H9 (cell line): ENCODE measurements at regions not wholly inside any gene's neighbourhood (a gene's known extent, or its start where the extent isn't known, plus 50 kb on each side); places are given as distances from the start of the nearest gene placed in this dataset.

Source experiments
- DNase-seq: peaks from one replicate; pipeline ENCODE4 v3.0.0-alpha.2; 2017
- H2AFZ ChIP-seq: one replicate; pipeline ENCODE4 v1.6.1; 2013; ENCODE audit warnings: mild to moderate bottlenecking, low read length, control low read depth, moderate library complexity
- H2AK5ac ChIP-seq: 2 replicates; pipeline ENCODE4 v1.6.1; 2013; ENCODE audit warnings: low read length, control low read depth, mixed read lengths; ENCODE audit not compliant: insufficient read length
- H2BK120ac ChIP-seq: one replicate; pipeline ENCODE4 v1.6.1; 2013; ENCODE audit warnings: low read depth, mild to moderate bottlenecking, low read length, control low read depth, inconsistent platforms; ENCODE audit not compliant: poor library complexity, severe bottlenecking
- H2BK12ac ChIP-seq: 2 replicates; pipeline ENCODE4 v1.6.1; 2013; ENCODE audit warnings: low read length, control low read depth, mixed read lengths, low read depth; ENCODE audit not compliant: insufficient read length
- H2BK15ac ChIP-seq: 2 replicates; pipeline ENCODE4 v1.6.1; 2013; ENCODE audit warnings: low read depth, low read length, control low read depth
- H2BK20ac ChIP-seq: one replicate; pipeline ENCODE4 v1.6.1; 2013; ENCODE audit warnings: low read depth, mild to moderate bottlenecking, low read length, control low read depth, inconsistent platforms; ENCODE audit not compliant: poor library complexity, severe bottlenecking
- H2BK5ac ChIP-seq: 2 replicates; pipeline ENCODE4 v1.6.1; 2013; ENCODE audit warnings: low read length, control low read depth, mixed read lengths; ENCODE audit not compliant: insufficient read length
- H3K14ac ChIP-seq: 2 replicates; pipeline ENCODE4 v1.6.1; 2013; ENCODE audit warnings: low read length, control low read depth; ENCODE audit not compliant: insufficient read depth
- H3K18ac ChIP-seq: 2 replicates; pipeline ENCODE4 v1.6.1; 2013; ENCODE audit warnings: low read depth, mild to moderate bottlenecking, mixed read lengths, low read length, control low read depth; ENCODE audit not compliant: insufficient read length
- H3K23ac ChIP-seq: 2 replicates; pipeline ENCODE4 v1.6.1; 2013; ENCODE audit warnings: low read length, control low read depth, mixed read lengths, low read depth; ENCODE audit not compliant: insufficient read length
- H3K23me2 ChIP-seq: 2 replicates; pipeline ENCODE4 v1.6.1; 2013; ENCODE audit warnings: low read depth, mild to moderate bottlenecking, mixed read lengths, low read length, control low read depth; ENCODE audit not compliant: insufficient read length, poor library complexity, severe bottlenecking
- H3K27ac ChIP-seq: 2 replicates; pipeline ENCODE4 v1.5.1; 2013; ENCODE audit warnings: low read length, control low read depth, mixed read lengths, low read depth; ENCODE audit not compliant: insufficient read length
- H3K27me3 ChIP-seq: 2 replicates; pipeline ENCODE4 v1.6.1; 2013; ENCODE audit warnings: low read length, control low read depth, inconsistent platforms; ENCODE audit not compliant: insufficient read depth
- H3K4ac ChIP-seq: 2 replicates; pipeline ENCODE4 v1.6.1; 2013; ENCODE audit warnings: low read depth, mild to moderate bottlenecking, control low read depth, inconsistent platforms, low read length, moderate library complexity
- H3K4me1 ChIP-seq: 2 replicates; pipeline ENCODE4 v1.6.1; 2013; ENCODE audit warnings: low read length, control low read depth, inconsistent platforms; ENCODE audit not compliant: insufficient read depth
- H3K4me2 ChIP-seq: 2 replicates; pipeline ENCODE4 v1.6.1; 2013; ENCODE audit warnings: low read length, control low read depth, mixed read lengths; ENCODE audit not compliant: insufficient read length, insufficient read depth
- H3K56ac ChIP-seq: 2 replicates; pipeline ENCODE4 v1.6.1; 2013; ENCODE audit warnings: low read depth, mild to moderate bottlenecking, mixed read lengths, low read length, control low read depth; ENCODE audit not compliant: insufficient read length
- H3K79me1 ChIP-seq: 2 replicates; pipeline ENCODE4 v1.6.1; 2013; ENCODE audit warnings: low read depth, mild to moderate bottlenecking, moderate library complexity, low read length, control low read depth, inconsistent platforms; ENCODE audit not compliant: insufficient read depth, poor library complexity, severe bottlenecking
- H3K79me2 ChIP-seq: 2 replicates; pipeline ENCODE4 v1.6.1; 2013; ENCODE audit warnings: low read length, control low read depth, inconsistent platforms; ENCODE audit not compliant: insufficient read depth
- H3K9ac ChIP-seq: 2 replicates; pipeline ENCODE4 v1.6.1; 2013; ENCODE audit warnings: low read length, control low read depth, mixed read lengths; ENCODE audit not compliant: insufficient read length; ENCODE audit errors: extremely low read depth
- H3K9me3 ChIP-seq: one replicate; pipeline ENCODE4 v1.6.1; 2013; ENCODE audit warnings: low read depth, low read length, inconsistent platforms; ENCODE audit not compliant: control insufficient read depth
- H3T11ph ChIP-seq: one replicate; pipeline ENCODE4 v1.6.1; 2013; ENCODE audit warnings: mild to moderate bottlenecking, low read length, control low read depth, inconsistent platforms
- H4K20me1 ChIP-seq: one replicate; pipeline ENCODE4 v1.6.1; 2013; ENCODE audit not compliant: control insufficient read depth, insufficient read length, insufficient read depth
- H4K5ac ChIP-seq: 2 replicates; pipeline ENCODE4 v1.6.1; 2013; ENCODE audit warnings: low read depth, mild to moderate bottlenecking, mixed read lengths, low read length, control low read depth; ENCODE audit not compliant: insufficient read length
- H4K8ac ChIP-seq: replicated peaks from 2 replicates; pipeline ENCODE4 v1.6.1; 2013; ENCODE audit warnings: low read length, control low read depth, mixed read lengths, low read depth; ENCODE audit not compliant: insufficient read length
- H4K91ac ChIP-seq: 2 replicates; pipeline ENCODE4 v1.6.1; 2013; ENCODE audit warnings: low read depth, mild to moderate bottlenecking, moderate library complexity, mixed read lengths, low read length, control low read depth; ENCODE audit not compliant: insufficient read length
- H3K27ac Mint-ChIP-seq, 3 experiments: 2 replicates in 2 of 3; 3 replicates in 1 of 3; pipeline ENCODE4 v1.8.0; 2020 to 2021; ENCODE audit warnings: mixed read lengths in 3 of 3, mild to moderate bottlenecking in 1 of 3, moderate library complexity in 1 of 3
- H3K27me3 Mint-ChIP-seq: 2 replicates; pipeline ENCODE4 v1.8.0; 2021; ENCODE audit warnings: low read depth, mild to moderate bottlenecking, moderate library complexity, mixed read lengths
- H3K36me3 Mint-ChIP-seq, 3 experiments: 2 replicates in 2 of 3; 3 replicates in 1 of 3; pipeline ENCODE4 v1.8.0; 2020 to 2021; ENCODE audit warnings: low read depth in 3 of 3, mixed read lengths in 3 of 3; ENCODE audit not compliant: insufficient read depth in 1 of 3
- H3K4me1 Mint-ChIP-seq, 2 experiments: 2 replicates each; pipeline ENCODE4 v1.8.0; 2020; ENCODE audit warnings: mixed read lengths in 2 of 2
- H3K4me3 Mint-ChIP-seq, 2 experiments: 2 replicates in 1 of 2; 3 replicates in 1 of 2; pipeline ENCODE4 v1.8.0; 2020 to 2021; ENCODE audit warnings: mild to moderate bottlenecking in 2 of 2, mixed read lengths in 2 of 2, moderate library complexity in 1 of 2
- H3K9me3 Mint-ChIP-seq, 2 experiments: 2 replicates in 1 of 2; 3 replicates in 1 of 2; pipeline ENCODE4 v1.8.0; 2020; ENCODE audit warnings: mild to moderate bottlenecking in 2 of 2, mixed read lengths in 2 of 2, moderate library complexity in 1 of 2
- CTCF ChIP-seq: fragments of 200-600 bp; sonication (generic); conservative IDR thresholded peaks from 3 replicates; pipeline ENCODE4 v1.8.0; 2021; ENCODE audit warnings: antibody characterized with exemption, mild to moderate bottlenecking
- WGBS: extraction: QIAGEN DNeasy Blood & Tissue Kit; methylation state at CpG from one replicate; pipeline ENCODE4 v1.1.7; 2013; ENCODE audit warnings: missing lambda C conversion rate, low lambda C conversion rate, mixed read lengths; ENCODE audit not compliant: insufficient read length; ENCODE audit errors: extremely low coverage; 5-methylcytosine and 5-hydroxymethylcytosine counted together

DNA sequence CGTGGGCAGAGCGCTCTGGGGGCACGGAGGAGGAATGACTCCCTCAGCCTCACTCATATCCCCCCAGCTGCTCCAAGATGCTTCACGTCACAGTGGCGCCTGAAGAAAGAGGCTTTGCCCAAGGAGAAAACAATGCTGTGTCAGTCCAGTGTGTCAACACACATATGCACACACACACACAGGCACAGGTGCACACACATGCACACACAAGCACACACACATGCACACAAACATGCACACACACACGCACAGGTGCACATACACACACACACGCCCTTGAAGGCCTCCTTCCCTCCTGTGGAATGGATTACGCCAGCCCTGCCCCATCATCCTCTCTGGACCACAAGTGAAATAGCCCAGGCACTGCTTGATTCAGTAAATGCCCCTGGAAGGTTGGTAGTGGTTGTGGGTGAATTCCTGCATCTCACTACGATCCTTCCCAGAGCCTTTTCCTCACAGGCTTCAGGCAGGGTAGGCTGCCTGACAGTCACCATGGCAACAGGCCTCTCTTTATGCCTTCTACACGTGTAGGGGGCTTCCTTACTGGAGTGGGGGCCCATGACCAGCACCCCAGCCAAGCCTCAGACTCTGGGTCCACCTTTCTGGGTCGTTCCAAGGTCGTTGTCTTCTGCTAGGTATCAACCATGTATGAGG lies 371.5 kb upstream of the PODXL start:
- H4K8ac ChIP-seq, result no peak overlapping the region
- H3K4ac ChIP-seq, result no peak overlapping the region
- H4K20me1 ChIP-seq, result no peaks in the 10 kb centered on the region
- H3K18ac ChIP-seq, result no peak overlapping the region
- H3K14ac ChIP-seq, result no peak overlapping the region; the same call in 1 of the 2 replicates
- H3K4me1 ChIP-seq, result no peaks in the 10 kb centered on the region
- H3K56ac ChIP-seq, result no peak overlapping the region
- no peak overlapping the region for H3K27ac ChIP-seq
- Mint-ChIP-seq H3K4me1 (no peaks in the 10 kb centered on the region), H3K27me3 (peaks cover 13% of the 10 kb centered on the region), H3K9me3 (no peaks in the 10 kb centered on the region), H3K27ac (no peak overlapping the region), H3K4me3 (no peak overlapping the region), H3K36me3 (no peaks in the 10 kb centered on the region)
- no peak overlapping the region for H2BK120ac ChIP-seq
- no peaks in the 10 kb centered on the region for H3K27me3 ChIP-seq
- DNase-seq, result no peak
- no peak overlapping the region for H2AFZ ChIP-seq
- no CpG with 5 or more reads among the region's 12 CpGs for WGBS
- H2BK12ac ChIP-seq, result no peak overlapping the region
- no peak overlapping the region for H2BK5ac ChIP-seq
- H3T11ph ChIP-seq, result no peak overlapping the region
- H3K23ac ChIP-seq, result no peak overlapping the region
- no peaks in the 10 kb centered on the region for H3K23me2 ChIP-seq
- no peak overlapping the region for H3K4me2 ChIP-seq
- no peaks in the 10 kb centered on the region for H3K79me1 ChIP-seq
- no peak overlapping the region for H2AK5ac ChIP-seq
- no peak overlapping the region for H2BK20ac ChIP-seq
- H3K9me3 ChIP-seq, result no peaks in the 10 kb centered on the region
- H2BK15ac ChIP-seq, result no peak overlapping the region
- H4K91ac ChIP-seq, result no peak overlapping the region
- no peak for TF ChIP-seq CTCF
- H3K9ac ChIP-seq, result no peak overlapping the region
- no peaks in the 10 kb centered on the region for H3K79me2 ChIP-seq
- H4K5ac ChIP-seq, result no peak overlapping the region
